CD14-positive monocyte (primary cell): ENCODE measurements at regions not wholly inside any gene's neighbourhood (a gene's known extent, or its start where the extent isn't known, plus 50 kb on each side); places are given as distances from the start of the nearest gene placed in this dataset.

Experiments
- DNase-seq, 3 donors: peaks; one replicate each; pipeline ENCODE4 v3.0.0-alpha.2; 2011 to 2022
- H2AFZ ChIP-seq: 2 replicates; pipeline ENCODE4 v1.6.0; 2012; ENCODE audit warnings: mild to moderate bottlenecking, low read depth, low read length, inconsistent platforms; ENCODE audit not compliant: insufficient read depth, poor library complexity, severe bottlenecking
- H3K27ac ChIP-seq, 2 donors: 1 replicate in 1 of 2; 2 replicates in 1 of 2; pipeline ENCODE4 v1.5.1; 2012 to 2013; ENCODE audit warnings: low read length in 2 of 2, control low read depth in 1 of 2, inconsistent platforms in 1 of 2, low read depth in 1 of 2, mild to moderate bottlenecking in 1 of 2
- H3K27me3 ChIP-seq, 2 donors: one replicate each; pipeline versions ENCODE4 v1.6.0 to v1.6.1; 2011 to 2013; ENCODE audit warnings: low read length in 2 of 2; ENCODE audit not compliant: control insufficient read depth in 2 of 2, insufficient read depth in 2 of 2
- H3K36me3 ChIP-seq, 2 donors: replicated peaks in 1 of 2; 1 replicate in 1 of 2; 2 replicates in 1 of 2; pipeline versions ENCODE4 v1.5.1 to v1.6.1; 2012 to 2013; ENCODE audit warnings: low read length in 2 of 2, control low read depth in 1 of 2, inconsistent platforms in 1 of 2, mild to moderate bottlenecking in 1 of 2; ENCODE audit not compliant: insufficient read depth in 2 of 2, control insufficient read depth in 1 of 2
- H3K4me1 ChIP-seq, 2 donors: 1 replicate in 1 of 2; 2 replicates in 1 of 2; pipeline versions ENCODE4 v1.5.1 to v1.6.1; 2012 to 2013; ENCODE audit warnings: low read length in 2 of 2, control low read depth in 1 of 2, inconsistent platforms in 1 of 2, mild to moderate bottlenecking in 1 of 2, moderate library complexity in 1 of 2; ENCODE audit not compliant: insufficient read depth in 2 of 2, control insufficient read depth in 1 of 2
- H3K4me2 ChIP-seq: replicated peaks from 2 replicates; pipeline ENCODE3; 2012; ENCODE audit warnings: low read length, moderate library complexity, mild to moderate bottlenecking; ENCODE audit not compliant: poor library complexity, severe bottlenecking; ENCODE audit errors: extremely low read depth
- H3K4me3 ChIP-seq, 3 experiments: fragments of 200-600 bp in 1 of 3; sonication (generic) in 1 of 3; replicated peaks in 1 of 3; 1 replicate in 2 of 3; 2 replicates in 1 of 3; pipeline ENCODE4 v1.5.1; 2011 to 2013; ENCODE audit warnings: low read length in 3 of 3, mild to moderate bottlenecking in 3 of 3, control low read depth in 2 of 3, low read depth in 2 of 3, inconsistent platforms in 1 of 3, moderate library complexity in 1 of 3
- H3K79me2 ChIP-seq: 2 replicates; pipeline ENCODE4 v1.6.0; 2012; ENCODE audit warnings: mild to moderate bottlenecking, control low read depth, inconsistent platforms, low read length, moderate library complexity; ENCODE audit not compliant: insufficient read depth
- H3K9ac ChIP-seq: 2 replicates; pipeline ENCODE4 v1.6.0; 2017; ENCODE audit warnings: low read length, mild to moderate bottlenecking; ENCODE audit not compliant: insufficient read depth, poor library complexity, severe bottlenecking
- H3K9me3 ChIP-seq, 2 donors: replicated peaks in 1 of 2; 1 replicate in 1 of 2; 2 replicates in 1 of 2; pipeline versions ENCODE4 v1.5.1 to v1.6.1; 2012 to 2013; ENCODE audit warnings: low read length in 2 of 2, control low read depth in 1 of 2; ENCODE audit not compliant: control insufficient read depth in 1 of 2, insufficient read depth in 1 of 2
- H4K20me1 ChIP-seq: 2 replicates; pipeline ENCODE4 v1.6.0; 2012; ENCODE audit warnings: mild to moderate bottlenecking, low read length, control low read depth, moderate library complexity; ENCODE audit not compliant: insufficient read depth
- H3K27ac Mint-ChIP-seq, 7 donors: one replicate each; pipeline ENCODE4 v1.8.0; 2020; ENCODE audit warnings: mild to moderate bottlenecking in 7 of 7, mixed read lengths in 7 of 7, moderate library complexity in 6 of 7, inconsistent platforms in 2 of 7
- H3K27me3 Mint-ChIP-seq, 3 donors: one replicate each; pipeline ENCODE4 v1.8.0; 2021 to 2022; ENCODE audit warnings: low read depth in 3 of 3, mild to moderate bottlenecking in 3 of 3, mixed read lengths in 3 of 3, moderate library complexity in 3 of 3, inconsistent platforms in 1 of 3
- H3K36me3 Mint-ChIP-seq, 2 donors: one replicate each; pipeline ENCODE4 v1.8.0; 2020; ENCODE audit warnings: mixed read lengths in 2 of 2, inconsistent platforms in 1 of 2, mild to moderate bottlenecking in 1 of 2
- H3K4me1 Mint-ChIP-seq: one replicate; pipeline ENCODE4 v1.8.0; 2020; ENCODE audit warnings: mild to moderate bottlenecking, mixed read lengths
- H3K4me3 Mint-ChIP-seq, 2 donors: one replicate each; pipeline ENCODE4 v1.8.0; 2020; ENCODE audit warnings: mild to moderate bottlenecking in 2 of 2, mixed read lengths in 2 of 2, moderate library complexity in 1 of 2
- H3K9me3 Mint-ChIP-seq, 7 donors: one replicate each; pipeline ENCODE4 v1.8.0; 2020 to 2022; ENCODE audit warnings: mixed read lengths in 7 of 7, mild to moderate bottlenecking in 6 of 7, moderate library complexity in 6 of 7, inconsistent platforms in 2 of 7
- WGBS: methylation state at CpG from one replicate; pipeline ENCODE4 v1.1.5; 2013; ENCODE audit warnings: missing lambda C conversion rate; ENCODE audit not compliant: insufficient coverage; 5-methylcytosine and 5-hydroxymethylcytosine counted together
- intact Hi-C, 2 donors: fragments of 100-400 bp; cut with micrococcal nuclease; formaldehyde crosslinking; loops; one replicate each; pipeline versions ENCODE4 v1.15.0 to v1.15.1; 2023
- TF ChIP-seq, protein P1 (sequence below): fragments of 200-600 bp; IDR thresholded peaks from one replicate; pipeline ENCODE4 v1.8.0; 2022; ENCODE audit warnings: antibody characterized with exemption, mild to moderate bottlenecking

DNA sequence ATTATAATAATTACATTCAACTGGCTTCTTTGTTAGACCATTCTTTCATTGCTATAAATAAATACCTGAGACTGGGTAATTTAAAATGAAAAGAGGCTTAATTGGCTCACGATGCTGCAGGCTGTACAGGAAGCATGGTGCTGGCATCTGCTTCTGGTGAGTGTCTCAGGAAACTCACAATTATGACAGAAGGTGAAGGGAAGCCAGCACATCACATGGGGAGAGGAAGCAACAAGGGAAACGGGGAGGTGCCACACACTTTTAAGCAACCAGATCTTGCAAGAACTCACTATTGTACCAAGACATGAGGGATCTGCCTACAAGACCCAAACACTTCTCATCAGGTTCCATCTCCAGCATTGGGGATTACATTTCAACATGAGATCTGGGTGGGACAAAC, 413.1 kb upstream of the ARRDC4 start:
- intact Hi-C loops: no loop called here
- no peaks in the 10 kb centered on the region for H4K20me1 ChIP-seq
- H3K4me3 Mint-ChIP-seq: no peak overlapping the region
- H3K27ac Mint-ChIP-seq: peak overlapping the region in 1 of 7 donors; percentile 31
- H2AFZ ChIP-seq: no peak overlapping the region
- no peaks in the 10 kb centered on the region for H3K27me3 ChIP-seq
- H3K9me3 Mint-ChIP-seq: peaks cover 30 to 56% (median 43%) of the 10 kb centered on the region in 7 donors
- DNase-seq: no peak
- WGBS: 0% methylated on average over 1 of the region's 2 CpGs
- H3K4me1 Mint-ChIP-seq: peaks cover 19% of the 10 kb centered on the region
- H3K36me3 ChIP-seq: no peaks in the 10 kb centered on the region
- H3K9me3 ChIP-seq: peaks cover 13 to 39% of the 10 kb centered on the region in 2 donors
- H3K36me3 Mint-ChIP-seq: peaks cover 3 to 4% of the 10 kb centered on the region in 2 donors
- H3K4me1 ChIP-seq: peaks cover 9% of the 10 kb centered on the region in 2 donors
- no peak overlapping the region for H3K4me3 ChIP-seq
- TF ChIP-seq, protein P1, sequence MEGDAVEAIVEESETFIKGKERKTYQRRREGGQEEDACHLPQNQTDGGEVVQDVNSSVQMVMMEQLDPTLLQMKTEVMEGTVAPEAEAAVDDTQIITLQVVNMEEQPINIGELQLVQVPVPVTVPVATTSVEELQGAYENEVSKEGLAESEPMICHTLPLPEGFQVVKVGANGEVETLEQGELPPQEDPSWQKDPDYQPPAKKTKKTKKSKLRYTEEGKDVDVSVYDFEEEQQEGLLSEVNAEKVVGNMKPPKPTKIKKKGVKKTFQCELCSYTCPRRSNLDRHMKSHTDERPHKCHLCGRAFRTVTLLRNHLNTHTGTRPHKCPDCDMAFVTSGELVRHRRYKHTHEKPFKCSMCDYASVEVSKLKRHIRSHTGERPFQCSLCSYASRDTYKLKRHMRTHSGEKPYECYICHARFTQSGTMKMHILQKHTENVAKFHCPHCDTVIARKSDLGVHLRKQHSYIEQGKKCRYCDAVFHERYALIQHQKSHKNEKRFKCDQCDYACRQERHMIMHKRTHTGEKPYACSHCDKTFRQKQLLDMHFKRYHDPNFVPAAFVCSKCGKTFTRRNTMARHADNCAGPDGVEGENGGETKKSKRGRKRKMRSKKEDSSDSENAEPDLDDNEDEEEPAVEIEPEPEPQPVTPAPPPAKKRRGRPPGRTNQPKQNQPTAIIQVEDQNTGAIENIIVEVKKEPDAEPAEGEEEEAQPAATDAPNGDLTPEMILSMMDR: no peak
- H3K27me3 Mint-ChIP-seq: peaks cover 0 to 2% (median 0%) of the 10 kb centered on the region in 3 donors
- no peak overlapping the region for H3K9ac ChIP-seq
- H3K79me2 ChIP-seq: no peaks in the 10 kb centered on the region
- no peak overlapping the region for H3K4me2 ChIP-seq
- H3K27ac ChIP-seq: no peak overlapping the region

DNA sequence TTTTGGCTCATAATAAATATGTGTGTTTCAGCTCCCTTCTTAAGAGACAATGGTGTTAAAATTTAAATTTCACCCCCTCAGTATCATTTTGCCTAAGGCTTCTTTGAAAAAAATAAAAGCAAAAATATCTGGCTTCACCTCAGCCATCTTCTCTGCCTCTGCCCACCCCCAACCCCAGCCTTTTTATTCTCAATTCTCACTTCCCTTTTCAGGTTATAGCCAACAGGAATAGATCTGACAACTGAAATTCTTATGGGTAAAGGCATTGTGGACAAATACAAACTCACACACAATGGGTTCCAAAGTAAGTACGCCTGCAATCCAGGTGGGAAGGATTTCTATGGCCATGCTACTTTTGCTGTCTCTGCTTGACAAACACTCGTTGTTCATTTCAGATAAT, 399.0 kb upstream of the ARRDC4 start:
- no peaks in the 10 kb centered on the region for H3K36me3 Mint-ChIP-seq
- no peaks in the 10 kb centered on the region for H3K79me2 ChIP-seq
- no peak overlapping the region for H3K4me2 ChIP-seq
- peaks cover 0 to 2% of the 10 kb centered on the region in 2 donors for H3K4me1 ChIP-seq
- no peak overlapping the region for H3K4me3 ChIP-seq
- WGBS: no CpG with 5 or more reads among the region's 2 CpGs
- H3K9me3 ChIP-seq: no peaks in the 10 kb centered on the region
- H3K27ac ChIP-seq: no peak overlapping the region
- no peak overlapping the region for H3K4me3 Mint-ChIP-seq
- H3K27ac Mint-ChIP-seq: no peak overlapping the region
- no peaks in the 10 kb centered on the region for H3K36me3 ChIP-seq
- H3K9me3 Mint-ChIP-seq: peaks cover 3 to 14% (median 6%) of the 10 kb centered on the region in 7 donors
- intact Hi-C loops: no loop called here
- TF ChIP-seq, protein P1: no peak
- H3K9ac ChIP-seq: no peak overlapping the region
- peaks cover 6% of the 10 kb centered on the region for H3K4me1 Mint-ChIP-seq
- peaks cover 1 to 2% (median 2%) of the 10 kb centered on the region in 3 donors for H3K27me3 Mint-ChIP-seq
- H2AFZ ChIP-seq: no peak overlapping the region
- H4K20me1 ChIP-seq: no peaks in the 10 kb centered on the region
- no peak for DNase-seq
- H3K27me3 ChIP-seq: no peaks in the 10 kb centered on the region
